HepG2 (cell line): ENCODE measurements at regions not wholly inside any gene's neighbourhood (a gene's known extent, or its start where the extent isn't known, plus 50 kb on each side); places are given as distances from the start of the nearest gene placed in this dataset.

Experiments used
- ATAC-seq: fragments of 200-7000 bp; cut with Tn5 transposase; 3 replicates; pipeline ENCODE4 v1.9.1; 2020; ENCODE audit warnings: mild to moderate bottlenecking, moderate library complexity
- BruUV-seq: library from RNA; stranded (reverse); fragments of 400-500 nt; replicated peaks from 2 replicates; lab custom pipeline; 2021; lab: Mats Ljungman, UMichigan
- CTCF ChIA-PET: fragments of 300-600 bp; formaldehyde crosslinking; extraction: SDS; loops from one replicate; lab custom pipeline; 2021; ENCODE audit warnings: low total read pairs, inconsistent platforms, low intra/inter-chr PET ratio; lab: Yijun Ruan, JAX
- POLR2A ChIA-PET: fragments of 350-600 bp; sonication (Branson Sonifier 250); formaldehyde crosslinking; loops from one replicate; lab custom pipeline; 2020; ENCODE audit warnings: antibody characterized with exemption, inconsistent platforms; lab: Yijun Ruan, JAX
- DNase-seq: peaks from one replicate; pipeline ENCODE4 v3.0.0-alpha.2; 2015; ENCODE audit warnings: low spot score
- FAIRE-seq: peaks from 3 replicates; lab custom pipeline; 2011; peaks lifted over from hg19 to GRCh38; lab: Jason Lieb, UNC
- H2AFZ ChIP-seq: one replicate; pipeline ENCODE4 v1.6.1; 2011; ENCODE audit warnings: low read length, inconsistent platforms
- H3K27ac ChIP-seq: fragments of 300-600 bp; 3 replicates; pipeline ENCODE4 v1.8.0; 2011; ENCODE audit warnings: mixed run types, mild to moderate bottlenecking, mixed read lengths, low read length, inconsistent platforms; ENCODE audit not compliant: insufficient read depth; ENCODE audit errors: extremely low read length
- H3K27me3 ChIP-seq, 2 experiments: fragments of 200-600 bp in 1 of 2; 2 replicates in 1 of 2; 3 replicates in 1 of 2; pipeline versions ENCODE4 v1.6.0 to v1.8.0; 2011; ENCODE audit warnings: low read length in 2 of 2, mild to moderate bottlenecking in 2 of 2, moderate library complexity in 2 of 2, inconsistent platforms in 1 of 2; ENCODE audit not compliant: insufficient read depth in 2 of 2, control insufficient read depth in 1 of 2
- H3K36me3 ChIP-seq, 2 experiments: fragments of 200-600 bp in 1 of 2; replicated peaks in 1 of 2; 2 replicates in 1 of 2; 3 replicates in 1 of 2; pipeline versions ENCODE4 v1.5.1 to v1.8.0; 2011; ENCODE audit warnings: low read length in 2 of 2, inconsistent platforms in 1 of 2; ENCODE audit not compliant: insufficient read depth in 2 of 2, control insufficient read depth in 1 of 2
- H3K4me1 ChIP-seq: 2 replicates; pipeline ENCODE4 v1.5.1; 2012; ENCODE audit warnings: low read length, inconsistent platforms; ENCODE audit not compliant: insufficient read depth
- H3K4me2 ChIP-seq: 2 replicates; pipeline ENCODE4 v1.6.0; 2011; ENCODE audit warnings: low read depth, low read length, inconsistent platforms
- H3K4me3 ChIP-seq, 3 experiments: fragments of 200-600 bp in 1 of 3; sonication (generic), shearing (Covaris generic) in 1 of 3; replicated peaks in 1 of 3; 2 replicates each; pipeline ENCODE4 v1.5.1; 2011 to 2016; ENCODE audit warnings: low read length in 3 of 3, inconsistent platforms in 2 of 3, low read depth in 2 of 3, mild to moderate bottlenecking in 2 of 3, control low read depth in 1 of 3, mixed read lengths in 1 of 3; ENCODE audit not compliant: insufficient read depth in 1 of 3
- H3K79me2 ChIP-seq: one replicate; pipeline ENCODE4 v1.6.1; 2011; ENCODE audit warnings: low read length, inconsistent platforms; ENCODE audit not compliant: insufficient read depth
- H3K9ac ChIP-seq: 2 replicates; pipeline ENCODE4 v1.6.0; 2011; ENCODE audit warnings: mild to moderate bottlenecking, low read depth, low read length, inconsistent platforms; ENCODE audit not compliant: insufficient read depth
- H3K9me3 ChIP-seq: 2 replicates; pipeline ENCODE4 v1.5.1; 2012; ENCODE audit warnings: mild to moderate bottlenecking, low read length
- H4K20me1 ChIP-seq: 2 replicates; pipeline ENCODE4 v1.6.0; 2011; ENCODE audit warnings: inconsistent platforms, mild to moderate bottlenecking, low read length, moderate library complexity; ENCODE audit not compliant: insufficient read depth
- SALL1 ChIP-seq: sonication (generic); formaldehyde crosslinking; IDR thresholded peaks from 2 replicates; pipeline ENCODE4 v1.8.0; 2022; ENCODE audit warnings: mild to moderate bottlenecking, missing genetic modification reagents
- TAF1 ChIP-seq: sonication (generic); formaldehyde crosslinking; IDR thresholded peaks from 2 replicates; pipeline ENCODE4 v1.4.0; 2020; ENCODE audit warnings: missing genetic modification reagents
- ZBTB38 ChIP-seq: sonication (generic); formaldehyde crosslinking; IDR thresholded peaks from 2 replicates; pipeline ENCODE4 v1.5.1; 2020; ENCODE audit warnings: mild to moderate bottlenecking, missing genetic modification reagents
- ZFP1 ChIP-seq: IDR thresholded peaks from 2 replicates; pipeline ENCODE4 v1.6.1; 2016
- ZNF484 ChIP-seq: sonication (generic); formaldehyde crosslinking; IDR thresholded peaks from 2 replicates; pipeline ENCODE4 v1.5.1; 2020; ENCODE audit warnings: mild to moderate bottlenecking, low read depth, missing genetic modification reagents, borderline replicate concordance
- ZNF557 ChIP-seq: sonication (generic); formaldehyde crosslinking; IDR thresholded peaks from 2 replicates; pipeline ENCODE4 v1.4.0; 2020; ENCODE audit warnings: missing genetic modification reagents
- WGBS: methylation state at CpG from one replicate; pipeline ENCODE4 v1.1.6; 2017; ENCODE audit warnings: low lambda C conversion rate; 5-methylcytosine and 5-hydroxymethylcytosine counted together
- in situ Hi-C: cut with HindIII; loops from 2 replicates; pipeline ENCODE4 v1.10.0; 2017; ENCODE audit warnings: low pct_unique_long_range_greater_than_20kb; ENCODE audit not compliant: extremely low pct_ligation_motif_present
- intact Hi-C: fragments of 100-400 bp; cut with micrococcal nuclease; formaldehyde crosslinking; loops from one replicate; pipeline ENCODE4 v1.10.0; 2022; ENCODE audit not compliant: unreplicated experiment
- TF ChIP-seq, protein P1 (sequence below): sonication (generic); formaldehyde crosslinking; IDR thresholded peaks from 2 replicates; pipeline ENCODE4 v1.4.0; 2020; ENCODE audit warnings: missing genetic modification reagents, borderline replicate concordance
- TF ChIP-seq, protein P2 (sequence below), 2 experiments: sonication (generic) in 1 of 2; formaldehyde crosslinking in 1 of 2; IDR thresholded peaks; 2 replicates each; pipeline versions ENCODE4 v1.6.1 to v1.9.0; 2014 to 2022; ENCODE audit warnings: antibody characterized with exemption in 1 of 2, borderline replicate concordance in 1 of 2, inconsistent platforms in 1 of 2, low read depth in 1 of 2, missing genetic modification reagents in 1 of 2
- TF ChIP-seq, protein P3 (sequence below): sonication (generic); formaldehyde crosslinking; IDR thresholded peaks from 2 replicates; pipeline ENCODE4 v1.9.0; 2021; ENCODE audit warnings: missing genetic modification reagents, borderline replicate concordance

DNA sequence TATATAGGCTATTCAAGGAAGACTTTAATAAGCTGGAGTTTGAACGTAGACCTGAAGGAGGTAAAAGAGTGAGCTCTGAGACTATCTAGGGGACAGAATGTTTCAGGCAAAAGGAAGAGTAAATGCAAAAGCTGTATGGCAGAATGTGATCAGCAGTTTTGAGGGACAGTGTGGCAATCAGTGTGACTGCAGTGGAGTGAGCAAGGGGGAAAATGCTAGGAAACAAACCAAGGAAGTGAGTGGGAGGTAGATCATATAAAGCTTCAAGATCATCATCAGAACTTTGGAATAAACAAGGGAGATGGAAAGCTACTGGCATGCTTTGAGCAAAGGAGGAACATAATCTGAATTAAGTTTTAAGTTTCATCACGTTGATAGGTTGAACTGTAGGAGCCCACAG, 67.5 kb upstream of the BTG1 start:
- Histone ChIP-seq H4K20me1 (no peaks in the 10 kb centered on the region), H3K4me2 (no peak overlapping the region), H2AFZ (no peak overlapping the region), H3K9ac (no peak overlapping the region), H3K4me1 (peaks cover 7% of the 10 kb centered on the region; the same call in 1 of the 2 replicates), H3K79me2 (no peaks in the 10 kb centered on the region), H3K4me3 (no peak overlapping the region), H3K36me3 (no peaks in the 10 kb centered on the region), H3K9me3 (no peaks in the 10 kb centered on the region), H3K27me3 (no peaks in the 10 kb centered on the region), H3K27ac (no peak overlapping the region)
- ATAC-seq = no peak
- ChIA-PET POLR2A (no interaction called here), CTCF (no interaction called here)
- BruUV-seq = no TSS peak
- in situ Hi-C loops (no loop called here), intact Hi-C loops (no loop called here)
- 19% methylated on average over 2 of the region's 2 CpGs for WGBS
- no peak for DNase-seq
- FAIRE-seq = no peak
- TF ChIP-seq ZNF557 (CRISPR knock-in tag) = no peak
- TF ChIP-seq ZNF484 (CRISPR knock-in tag) = no peak
- TF ChIP-seq, protein P1, sequence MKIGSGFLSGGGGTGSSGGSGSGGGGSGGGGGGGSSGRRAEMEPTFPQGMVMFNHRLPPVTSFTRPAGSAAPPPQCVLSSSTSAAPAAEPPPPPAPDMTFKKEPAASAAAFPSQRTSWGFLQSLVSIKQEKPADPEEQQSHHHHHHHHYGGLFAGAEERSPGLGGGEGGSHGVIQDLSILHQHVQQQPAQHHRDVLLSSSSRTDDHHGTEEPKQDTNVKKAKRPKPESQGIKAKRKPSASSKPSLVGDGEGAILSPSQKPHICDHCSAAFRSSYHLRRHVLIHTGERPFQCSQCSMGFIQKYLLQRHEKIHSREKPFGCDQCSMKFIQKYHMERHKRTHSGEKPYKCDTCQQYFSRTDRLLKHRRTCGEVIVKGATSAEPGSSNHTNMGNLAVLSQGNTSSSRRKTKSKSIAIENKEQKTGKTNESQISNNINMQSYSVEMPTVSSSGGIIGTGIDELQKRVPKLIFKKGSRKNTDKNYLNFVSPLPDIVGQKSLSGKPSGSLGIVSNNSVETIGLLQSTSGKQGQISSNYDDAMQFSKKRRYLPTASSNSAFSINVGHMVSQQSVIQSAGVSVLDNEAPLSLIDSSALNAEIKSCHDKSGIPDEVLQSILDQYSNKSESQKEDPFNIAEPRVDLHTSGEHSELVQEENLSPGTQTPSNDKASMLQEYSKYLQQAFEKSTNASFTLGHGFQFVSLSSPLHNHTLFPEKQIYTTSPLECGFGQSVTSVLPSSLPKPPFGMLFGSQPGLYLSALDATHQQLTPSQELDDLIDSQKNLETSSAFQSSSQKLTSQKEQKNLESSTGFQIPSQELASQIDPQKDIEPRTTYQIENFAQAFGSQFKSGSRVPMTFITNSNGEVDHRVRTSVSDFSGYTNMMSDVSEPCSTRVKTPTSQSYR (CRISPR knock-in tag) = no peak
- no peak for TF ChIP-seq ZFP1
- TF ChIP-seq ZBTB38 = no peak
- no peak for TF ChIP-seq SALL1 (CRISPR knock-in tag)
- TF ChIP-seq, protein P2, sequence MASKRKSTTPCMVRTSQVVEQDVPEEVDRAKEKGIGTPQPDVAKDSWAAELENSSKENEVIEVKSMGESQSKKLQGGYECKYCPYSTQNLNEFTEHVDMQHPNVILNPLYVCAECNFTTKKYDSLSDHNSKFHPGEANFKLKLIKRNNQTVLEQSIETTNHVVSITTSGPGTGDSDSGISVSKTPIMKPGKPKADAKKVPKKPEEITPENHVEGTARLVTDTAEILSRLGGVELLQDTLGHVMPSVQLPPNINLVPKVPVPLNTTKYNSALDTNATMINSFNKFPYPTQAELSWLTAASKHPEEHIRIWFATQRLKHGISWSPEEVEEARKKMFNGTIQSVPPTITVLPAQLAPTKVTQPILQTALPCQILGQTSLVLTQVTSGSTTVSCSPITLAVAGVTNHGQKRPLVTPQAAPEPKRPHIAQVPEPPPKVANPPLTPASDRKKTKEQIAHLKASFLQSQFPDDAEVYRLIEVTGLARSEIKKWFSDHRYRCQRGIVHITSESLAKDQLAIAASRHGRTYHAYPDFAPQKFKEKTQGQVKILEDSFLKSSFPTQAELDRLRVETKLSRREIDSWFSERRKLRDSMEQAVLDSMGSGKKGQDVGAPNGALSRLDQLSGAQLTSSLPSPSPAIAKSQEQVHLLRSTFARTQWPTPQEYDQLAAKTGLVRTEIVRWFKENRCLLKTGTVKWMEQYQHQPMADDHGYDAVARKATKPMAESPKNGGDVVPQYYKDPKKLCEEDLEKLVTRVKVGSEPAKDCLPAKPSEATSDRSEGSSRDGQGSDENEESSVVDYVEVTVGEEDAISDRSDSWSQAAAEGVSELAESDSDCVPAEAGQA (IDR thresholded peaks at IDR 0.05; ENCODE audit: low read depth) = no peak
- TF ChIP-seq, protein P2 (CRISPR knock-in tag; IDR thresholded peaks at IDR 0.05; ENCODE audit: borderline replicate concordance) = no peak
- TF ChIP-seq TAF1 (CRISPR knock-in tag) = no peak
- TF ChIP-seq, protein P3, sequence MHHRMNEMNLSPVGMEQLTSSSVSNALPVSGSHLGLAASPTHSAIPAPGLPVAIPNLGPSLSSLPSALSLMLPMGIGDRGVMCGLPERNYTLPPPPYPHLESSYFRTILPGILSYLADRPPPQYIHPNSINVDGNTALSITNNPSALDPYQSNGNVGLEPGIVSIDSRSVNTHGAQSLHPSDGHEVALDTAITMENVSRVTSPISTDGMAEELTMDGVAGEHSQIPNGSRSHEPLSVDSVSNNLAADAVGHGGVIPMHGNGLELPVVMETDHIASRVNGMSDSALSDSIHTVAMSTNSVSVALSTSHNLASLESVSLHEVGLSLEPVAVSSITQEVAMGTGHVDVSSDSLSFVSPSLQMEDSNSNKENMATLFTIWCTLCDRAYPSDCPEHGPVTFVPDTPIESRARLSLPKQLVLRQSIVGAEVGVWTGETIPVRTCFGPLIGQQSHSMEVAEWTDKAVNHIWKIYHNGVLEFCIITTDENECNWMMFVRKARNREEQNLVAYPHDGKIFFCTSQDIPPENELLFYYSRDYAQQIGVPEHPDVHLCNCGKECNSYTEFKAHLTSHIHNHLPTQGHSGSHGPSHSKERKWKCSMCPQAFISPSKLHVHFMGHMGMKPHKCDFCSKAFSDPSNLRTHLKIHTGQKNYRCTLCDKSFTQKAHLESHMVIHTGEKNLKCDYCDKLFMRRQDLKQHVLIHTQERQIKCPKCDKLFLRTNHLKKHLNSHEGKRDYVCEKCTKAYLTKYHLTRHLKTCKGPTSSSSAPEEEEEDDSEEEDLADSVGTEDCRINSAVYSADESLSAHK (CRISPR knock-in tag) = no peak
